Psoas muscle (tissue), 7 donors: ENCODE measurements at regions not wholly inside any gene's neighbourhood (a gene's known extent, or its start where the extent isn't known, plus 50 kb on each side); places are given as distances from the start of the nearest gene placed in this dataset.

ENCODE experiments used
- ATAC-seq, 4 donors: fragments of 200-7000 bp; cut with Tn5 transposase; one replicate each; pipeline ENCODE4 v1.9.1; 2020; ENCODE audit warnings: moderate library complexity in 3 of 4, mild to moderate bottlenecking in 2 of 4
- DNase-seq, 2 donors: peaks; one replicate each; pipeline ENCODE4 v3.0.0-alpha.2; 2020
- H3K27ac ChIP-seq: fragments of 200-600 bp; one replicate; pipeline ENCODE4 v1.8.0; 2022
- H3K27me3 ChIP-seq, 3 donors: fragments of 200-600 bp in 1 of 3; one replicate each; pipeline versions ENCODE4 v1.6.1 to v1.8.0; 2013 to 2022; ENCODE audit warnings: low read length in 2 of 3, mild to moderate bottlenecking in 2 of 3, moderate library complexity in 1 of 3; ENCODE audit not compliant: insufficient read depth in 3 of 3
- H3K36me3 ChIP-seq, 2 donors: fragments of 200-600 bp in 1 of 2; one replicate each; pipeline versions ENCODE4 v1.6.1 to v1.8.0; 2013 to 2022; ENCODE audit warnings: low read depth in 1 of 2, mild to moderate bottlenecking in 1 of 2, moderate library complexity in 1 of 2; ENCODE audit not compliant: insufficient read depth in 1 of 2
- H3K4me1 ChIP-seq: fragments of 200-600 bp; one replicate; pipeline ENCODE4 v1.8.0; 2022
- H3K4me3 ChIP-seq: fragments of 200-600 bp; one replicate; pipeline ENCODE4 v1.8.0; 2022; ENCODE audit warnings: mild to moderate bottlenecking
- H3K9me3 ChIP-seq: fragments of 200-600 bp; one replicate; pipeline ENCODE4 v1.8.0; 2022
- WGBS, 3 donors: extraction: QIAGEN DNeasy Blood & Tissue Kit; methylation state at CpG; one replicate each; pipeline versions ENCODE4 v1.1.6 to v1.1.7; 2013; 5-methylcytosine and 5-hydroxymethylcytosine counted together
- intact Hi-C, 2 donors: fragments of 100-400 bp; cut with DNase I; formaldehyde crosslinking; loops; one replicate each; pipeline versions ENCODE4 v1.11.0 to v1.14.2; 2022
- TF ChIP-seq, protein P1 (sequence below): fragments of 200-600 bp; IDR thresholded peaks from one replicate; pipeline ENCODE4 v1.8.0; 2022; ENCODE audit warnings: antibody characterized with exemption
- donor health status: healthy with polysubstance abuse.
- donor health status: DM: no; HTN: no; CAD: no; lungs with moderate emphysema.
- donor health status: Bipolar disorder and iron deficiency.
- donor health status: healthy.
- donor health status: DM: yes; HTN: yes; CAD: no.
- donor health status: DM: no; HTN: no; CAD: no.
- donor health status: DM: yes; HTN: yes; CAD: no.

- Histone ChIP-seq H3K9me3 (no peaks in the 10 kb centered on the region), H3K4me3 (no peak overlapping the region), H3K36me3 (no peaks in the 10 kb centered on the region), H3K4me1 (no peaks in the 10 kb centered on the region), H3K27ac (no peak overlapping the region), H3K27me3 (no peaks in the 10 kb centered on the region)
- 71 to 82% (median 82%) methylated on average over 4 of the region's 4 CpGs for WGBS, 3 donors
- intact Hi-C loops: no loop called here
- no peak for ATAC-seq
- TF ChIP-seq, protein P1, sequence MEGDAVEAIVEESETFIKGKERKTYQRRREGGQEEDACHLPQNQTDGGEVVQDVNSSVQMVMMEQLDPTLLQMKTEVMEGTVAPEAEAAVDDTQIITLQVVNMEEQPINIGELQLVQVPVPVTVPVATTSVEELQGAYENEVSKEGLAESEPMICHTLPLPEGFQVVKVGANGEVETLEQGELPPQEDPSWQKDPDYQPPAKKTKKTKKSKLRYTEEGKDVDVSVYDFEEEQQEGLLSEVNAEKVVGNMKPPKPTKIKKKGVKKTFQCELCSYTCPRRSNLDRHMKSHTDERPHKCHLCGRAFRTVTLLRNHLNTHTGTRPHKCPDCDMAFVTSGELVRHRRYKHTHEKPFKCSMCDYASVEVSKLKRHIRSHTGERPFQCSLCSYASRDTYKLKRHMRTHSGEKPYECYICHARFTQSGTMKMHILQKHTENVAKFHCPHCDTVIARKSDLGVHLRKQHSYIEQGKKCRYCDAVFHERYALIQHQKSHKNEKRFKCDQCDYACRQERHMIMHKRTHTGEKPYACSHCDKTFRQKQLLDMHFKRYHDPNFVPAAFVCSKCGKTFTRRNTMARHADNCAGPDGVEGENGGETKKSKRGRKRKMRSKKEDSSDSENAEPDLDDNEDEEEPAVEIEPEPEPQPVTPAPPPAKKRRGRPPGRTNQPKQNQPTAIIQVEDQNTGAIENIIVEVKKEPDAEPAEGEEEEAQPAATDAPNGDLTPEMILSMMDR: no peak
- no peak for DNase-seq
These were observed 653.0 kb downstream of the EPM2A start for GRCh38 chr6:145082359-145082758.

- no peak for DNase-seq
- WGBS, 3 donors: 27 to 31% (median 28%) methylated on average over 3 of the region's 3 CpGs
- H3K4me3 ChIP-seq: no peak overlapping the region
These were observed 649.1 kb downstream of the EPM2A start for GRCh38 chr6:145086197-145086596.

DNA sequence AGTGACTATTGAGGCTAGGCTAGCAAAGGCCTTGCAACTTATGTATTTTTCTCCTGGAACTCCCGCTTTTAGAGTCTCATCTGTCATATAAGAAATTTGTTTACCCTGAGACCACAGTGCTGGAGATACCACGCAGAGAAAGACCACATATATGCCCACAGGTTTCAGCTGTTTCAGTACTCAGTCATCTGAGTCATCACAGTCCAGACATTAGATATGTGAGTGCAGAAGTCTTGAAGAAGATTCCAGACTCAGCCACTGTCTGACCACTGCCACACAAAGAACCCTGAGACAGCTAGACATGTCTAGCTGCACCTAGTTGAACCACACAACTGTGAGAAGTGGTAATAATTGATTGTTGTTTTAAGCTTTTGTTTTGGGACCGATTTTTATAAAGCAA lies 648.3 kb downstream of the EPM2A start:
- no peak overlapping the region for H3K27ac ChIP-seq
- H3K9me3 ChIP-seq: no peaks in the 10 kb centered on the region
- no peak overlapping the region for H3K4me3 ChIP-seq
- 83 to 89% (median 86%) methylated on average over 3 of the region's 3 CpGs for WGBS, 3 donors
- DNase-seq: no peak
- intact Hi-C loops: no loop called here
- TF ChIP-seq, protein P1: no peak
- H3K36me3 ChIP-seq: no peaks in the 10 kb centered on the region
- H3K27me3 ChIP-seq: no peaks in the 10 kb centered on the region
- H3K4me1 ChIP-seq: no peaks in the 10 kb centered on the region
- no peak for ATAC-seq

More at GRCh38 chr6:145086197-145086596, 649.1 kb downstream of the EPM2A start:
- no peaks in the 10 kb centered on the region for H3K36me3 ChIP-seq
- H3K4me1 ChIP-seq: no peaks in the 10 kb centered on the region
- H3K9me3 ChIP-seq: no peaks in the 10 kb centered on the region
- no peak overlapping the region for H3K27ac ChIP-seq
- TF ChIP-seq, protein P1: no peak
- no peak for ATAC-seq
- intact Hi-C loops: no loop called here
- no peaks in the 10 kb centered on the region for H3K27me3 ChIP-seq

GRCh38 chr6:145090801-145091585 lies 644.3 kb downstream of the EPM2A start:
- no peak for ATAC-seq
- Histone ChIP-seq H3K27me3 (no peaks in the 10 kb centered on the region), H3K27ac (no peak overlapping the region), H3K4me3 (no peak overlapping the region), H3K36me3 (no peaks in the 10 kb centered on the region), H3K9me3 (no peaks in the 10 kb centered on the region), H3K4me1 (no peaks in the 10 kb centered on the region)
- intact Hi-C loops: no loop called here
- no peak for DNase-seq
- TF ChIP-seq, protein P1: no peak
- WGBS, 3 donors: 76 to 79% (median 78%) methylated on average over 4 of the region's 4 CpGs
